WI38 (cell line): ENCODE measurements at regions not wholly inside any gene's neighbourhood (a gene's known extent, or its start where the extent isn't known, plus 50 kb on each side); places are given as distances from the start of the nearest gene placed in this dataset.
"Not testable (repeated sequence)": the region's sequence is repeated elsewhere in the genome, so short reads cannot be mapped to it uniquely, and the experiment has no call there.

Experiments used
- H3K4me3 ChIP-seq: 2 replicates; pipeline ENCODE4 v1.5.1; 2011; ENCODE audit warnings: low read depth, mild to moderate bottlenecking, control low read depth, low read length
- TF ChIP-seq, protein P1 (sequence below): IDR thresholded peaks from 2 replicates; pipeline ENCODE4 v1.5.1; 2012; ENCODE audit warnings: low read depth, mild to moderate bottlenecking, control low read depth, low read length

DNA sequence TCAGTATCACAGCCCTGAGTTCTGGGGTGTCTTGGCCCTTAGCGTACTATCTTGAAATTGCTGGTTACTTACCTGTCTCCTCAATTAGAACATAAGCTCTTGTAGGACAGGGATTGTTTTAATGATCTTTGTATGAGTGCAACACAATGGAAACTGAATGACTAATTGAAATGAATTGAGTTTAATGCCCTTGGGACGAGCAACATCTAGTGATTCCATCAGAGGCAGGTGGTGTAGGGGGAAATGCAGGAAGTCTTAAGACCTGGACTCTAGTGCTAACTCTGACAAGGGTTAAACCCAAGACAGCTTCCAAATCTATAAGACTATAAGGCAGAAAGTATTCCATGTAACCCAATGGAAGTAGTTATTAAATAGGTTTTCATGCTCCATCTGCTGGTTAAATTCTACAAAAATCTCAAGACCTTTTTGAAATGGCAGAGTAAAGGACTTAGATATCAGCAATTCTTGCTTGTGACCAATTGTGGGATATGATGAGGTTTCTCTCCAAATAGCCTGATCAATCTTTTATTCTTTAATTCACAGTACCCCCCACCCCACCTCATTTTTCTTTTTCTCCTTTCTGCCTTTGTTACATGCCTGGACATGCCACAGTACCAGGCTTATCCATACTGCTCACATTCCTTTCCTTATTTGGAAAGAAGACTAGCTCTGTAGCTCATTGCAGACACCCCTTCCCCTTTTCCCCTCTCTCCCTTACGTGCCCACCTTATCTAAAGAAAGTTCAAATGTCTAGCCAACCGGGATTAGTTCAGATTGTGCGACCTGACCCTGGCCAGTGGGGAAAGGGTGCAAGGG lies 340.8 kb downstream of the PAPSS1 start:
- TF ChIP-seq, protein P1, sequence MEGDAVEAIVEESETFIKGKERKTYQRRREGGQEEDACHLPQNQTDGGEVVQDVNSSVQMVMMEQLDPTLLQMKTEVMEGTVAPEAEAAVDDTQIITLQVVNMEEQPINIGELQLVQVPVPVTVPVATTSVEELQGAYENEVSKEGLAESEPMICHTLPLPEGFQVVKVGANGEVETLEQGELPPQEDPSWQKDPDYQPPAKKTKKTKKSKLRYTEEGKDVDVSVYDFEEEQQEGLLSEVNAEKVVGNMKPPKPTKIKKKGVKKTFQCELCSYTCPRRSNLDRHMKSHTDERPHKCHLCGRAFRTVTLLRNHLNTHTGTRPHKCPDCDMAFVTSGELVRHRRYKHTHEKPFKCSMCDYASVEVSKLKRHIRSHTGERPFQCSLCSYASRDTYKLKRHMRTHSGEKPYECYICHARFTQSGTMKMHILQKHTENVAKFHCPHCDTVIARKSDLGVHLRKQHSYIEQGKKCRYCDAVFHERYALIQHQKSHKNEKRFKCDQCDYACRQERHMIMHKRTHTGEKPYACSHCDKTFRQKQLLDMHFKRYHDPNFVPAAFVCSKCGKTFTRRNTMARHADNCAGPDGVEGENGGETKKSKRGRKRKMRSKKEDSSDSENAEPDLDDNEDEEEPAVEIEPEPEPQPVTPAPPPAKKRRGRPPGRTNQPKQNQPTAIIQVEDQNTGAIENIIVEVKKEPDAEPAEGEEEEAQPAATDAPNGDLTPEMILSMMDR: no peak
- no peak overlapping the region for H3K4me3 ChIP-seq

- TF ChIP-seq, protein P1: no peak
- H3K4me3 ChIP-seq: no peak overlapping the region
Observed at GRCh38 chr4:107376293-107376692, 340.2 kb upstream of the DKK2 start.

DNA sequence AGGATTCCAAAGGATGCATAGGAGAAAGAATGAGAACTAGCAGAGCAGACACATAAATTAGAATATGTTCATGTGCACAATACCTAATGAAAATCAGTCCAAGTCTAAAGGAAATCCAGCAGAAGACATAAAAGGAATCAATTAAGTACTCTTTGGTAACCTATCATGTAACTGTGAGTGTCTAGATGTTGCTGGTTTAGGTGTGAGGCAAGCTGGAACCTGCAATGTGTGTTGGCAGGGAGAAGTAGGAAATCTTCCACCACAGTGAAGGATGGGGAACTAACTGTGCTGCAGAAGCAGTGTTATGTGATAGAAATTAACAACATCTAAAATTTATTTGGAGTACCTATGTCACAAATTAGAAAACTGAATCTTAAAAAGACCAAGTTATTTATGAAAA lies 330.8 kb upstream of the DKK2 start:
- TF ChIP-seq, protein P1: no peak
- no peak overlapping the region for H3K4me3 ChIP-seq

- TF ChIP-seq, protein P1: no peak
- no peak overlapping the region for H3K4me3 ChIP-seq
Observed at GRCh38 chr4:107366016-107366735, 330.1 kb upstream of the DKK2 start.

DNA sequence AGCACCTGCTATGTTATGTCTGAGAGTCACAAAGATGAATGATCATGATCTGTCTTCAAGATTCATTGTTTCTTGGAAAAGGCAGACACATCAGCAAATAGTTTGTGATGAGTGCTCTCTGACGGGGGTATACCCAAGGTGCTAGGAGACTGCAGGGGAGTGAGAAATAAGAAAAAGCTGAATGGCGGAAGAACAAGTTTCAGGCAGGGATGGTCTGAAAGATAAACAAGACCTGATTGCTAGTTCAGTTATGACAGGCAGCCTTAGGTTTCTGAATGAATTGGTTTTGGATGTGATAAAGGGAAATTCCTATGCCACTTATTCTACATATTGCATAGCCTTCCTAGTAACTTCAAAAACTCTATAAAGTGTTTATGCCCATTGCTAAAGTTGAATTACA lies 327.0 kb upstream of the DKK2 start:
- H3K4me3 ChIP-seq: no peak overlapping the region

GRCh38 chr4:107359208-107359607 lies 323.1 kb upstream of the DKK2 start:
- TF ChIP-seq, protein P1: no peak

More for the DNA sequence above, 327.0 kb upstream of the DKK2 start:
- TF ChIP-seq, protein P1: no peak

DNA sequence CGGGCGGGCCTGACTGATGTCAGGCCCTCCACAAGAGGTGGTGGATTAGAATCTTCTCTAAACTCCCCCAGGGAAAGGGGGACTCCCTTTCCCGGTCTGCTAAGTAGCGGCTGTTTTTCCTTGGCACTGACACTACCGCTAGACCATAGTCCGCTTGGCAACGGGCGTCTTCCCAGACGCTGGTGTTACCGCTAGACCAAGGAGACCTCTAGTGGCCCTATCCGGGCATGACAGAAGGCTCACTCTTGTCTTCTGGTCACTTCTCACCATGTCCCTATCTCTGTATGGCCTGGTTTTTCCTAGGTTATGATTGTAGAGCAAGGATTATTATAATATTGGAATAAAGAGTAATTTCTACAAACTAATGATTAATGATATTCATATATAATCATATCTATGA lies 318.2 kb upstream of the DKK2 start:
- H3K4me3 ChIP-seq: not testable (repeated sequence)

More at GRCh38 chr4:107359208-107359607, 323.1 kb upstream of the DKK2 start:
- no peak overlapping the region for H3K4me3 ChIP-seq
